Heart left ventricle (tissue), 13 donors: ENCODE measurements at regions not wholly inside any gene's neighbourhood (a gene's known extent, or its start where the extent isn't known, plus 50 kb on each side); places are given as distances from the start of the nearest gene placed in this dataset.

Experiments
- POLR2A ChIP-seq, 2 donors: fragments of 450-650 bp; IDR thresholded peaks; one replicate each; pipeline ENCODE4 v1.6.1; 2017; ENCODE audit warnings: antibody characterized with exemption in 2 of 2, mild to moderate bottlenecking in 2 of 2, moderate library complexity in 2 of 2
- TF ChIP-seq, protein P1 (sequence below), 12 donors: fragments of 200-600 bp; sonication (generic) in 4 of 12; IDR thresholded peaks; one replicate each; pipeline versions ENCODE4 v1.5.0 to v1.8.0; 2018 to 2022; ENCODE audit warnings: antibody characterized with exemption in 12 of 12, mild to moderate bottlenecking in 5 of 12
- donor health status: ischemic (EF 13 %, LVEDD 7.1; RV severe dilation, severe dysfunction).
- donor health status: DM: no; HTN: yes; CAD: no.
- donor health status: DM: no; HTN: no; CAD: no.
- donor health status: ischemic (EF 25% LVEDD 6.9; RV normal size, moderate dysfunction).
- donor health status: ischemic (EF 25% LVEDD 5.7; RV mildly dilated, moderate dysfunction).
- donor health status: ischemic (EF 35%, LVEDD 5.7; RV mildly dilated, moderate dysfunction).
- donor health status: nonischemic (EF 11% LVEDD 7.7; RV severe dilation, severe dysfunction).
- donor health status: DM: yes; HTN: yes; CAD: no.
- donor health status: PGD.
- donor health status: ischemic (EF 29% LVEDD 5.4; RV normal size, mild dysfunction).
- donor health status: nonischemic (EF 23%, LVEDD 6.1; RV moderate dilation, normal function).

DNA sequence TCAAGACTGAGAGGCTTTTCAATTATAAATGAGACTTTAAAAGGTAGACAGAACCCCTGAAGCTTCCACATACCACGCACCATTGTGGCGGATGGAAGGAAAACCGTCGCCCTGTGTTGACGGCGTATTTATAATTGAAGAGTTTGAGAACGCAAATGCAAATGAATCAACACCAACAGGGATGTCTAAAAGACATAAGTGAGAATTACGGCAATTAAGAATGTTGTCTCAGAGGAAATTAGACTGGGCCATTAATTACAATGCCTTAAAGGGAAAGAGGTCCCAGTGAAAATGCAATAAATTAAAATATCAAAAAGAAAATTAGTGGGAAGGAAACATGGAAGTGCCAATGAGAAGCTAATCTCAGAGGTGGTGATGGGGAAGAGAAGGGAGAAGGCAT, 148.5 kb upstream of the XYLT1 start:
- TF ChIP-seq, protein P1, sequence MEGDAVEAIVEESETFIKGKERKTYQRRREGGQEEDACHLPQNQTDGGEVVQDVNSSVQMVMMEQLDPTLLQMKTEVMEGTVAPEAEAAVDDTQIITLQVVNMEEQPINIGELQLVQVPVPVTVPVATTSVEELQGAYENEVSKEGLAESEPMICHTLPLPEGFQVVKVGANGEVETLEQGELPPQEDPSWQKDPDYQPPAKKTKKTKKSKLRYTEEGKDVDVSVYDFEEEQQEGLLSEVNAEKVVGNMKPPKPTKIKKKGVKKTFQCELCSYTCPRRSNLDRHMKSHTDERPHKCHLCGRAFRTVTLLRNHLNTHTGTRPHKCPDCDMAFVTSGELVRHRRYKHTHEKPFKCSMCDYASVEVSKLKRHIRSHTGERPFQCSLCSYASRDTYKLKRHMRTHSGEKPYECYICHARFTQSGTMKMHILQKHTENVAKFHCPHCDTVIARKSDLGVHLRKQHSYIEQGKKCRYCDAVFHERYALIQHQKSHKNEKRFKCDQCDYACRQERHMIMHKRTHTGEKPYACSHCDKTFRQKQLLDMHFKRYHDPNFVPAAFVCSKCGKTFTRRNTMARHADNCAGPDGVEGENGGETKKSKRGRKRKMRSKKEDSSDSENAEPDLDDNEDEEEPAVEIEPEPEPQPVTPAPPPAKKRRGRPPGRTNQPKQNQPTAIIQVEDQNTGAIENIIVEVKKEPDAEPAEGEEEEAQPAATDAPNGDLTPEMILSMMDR (IDR thresholded peaks at IDR 0.05): no peak
- TF ChIP-seq POLR2A (IDR thresholded peaks at IDR 0.05): no peak
